ENCODE measurements at regions not wholly inside any gene's neighbourhood (a gene's known extent, or its start where the extent isn't known, plus 50 kb on each side); places are given as distances from the start of the nearest gene placed in this dataset.

DNA sequence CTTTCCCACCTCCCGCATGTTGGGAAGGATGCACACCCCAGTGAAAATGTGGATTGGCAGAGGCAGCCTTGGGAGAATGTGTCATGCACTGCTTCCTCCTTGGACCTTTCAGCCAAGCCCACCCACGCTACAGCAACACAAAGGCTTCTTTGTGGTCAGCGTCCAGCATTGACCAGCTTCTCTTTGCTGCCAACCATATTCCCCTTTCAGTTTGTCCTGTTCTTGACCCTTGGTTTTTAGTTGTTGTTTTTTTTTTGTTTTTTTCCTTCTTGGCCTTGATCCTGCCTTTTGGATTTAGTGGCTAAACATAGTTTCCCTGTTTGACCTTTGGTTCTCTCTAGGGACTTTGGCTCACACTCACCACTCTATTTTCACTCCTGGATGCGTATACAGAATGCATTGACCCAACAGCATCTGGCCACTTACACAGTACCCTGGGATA lies 573.6 kb downstream of the INSC start (continued):
- TF ChIP-seq, protein P1, sequence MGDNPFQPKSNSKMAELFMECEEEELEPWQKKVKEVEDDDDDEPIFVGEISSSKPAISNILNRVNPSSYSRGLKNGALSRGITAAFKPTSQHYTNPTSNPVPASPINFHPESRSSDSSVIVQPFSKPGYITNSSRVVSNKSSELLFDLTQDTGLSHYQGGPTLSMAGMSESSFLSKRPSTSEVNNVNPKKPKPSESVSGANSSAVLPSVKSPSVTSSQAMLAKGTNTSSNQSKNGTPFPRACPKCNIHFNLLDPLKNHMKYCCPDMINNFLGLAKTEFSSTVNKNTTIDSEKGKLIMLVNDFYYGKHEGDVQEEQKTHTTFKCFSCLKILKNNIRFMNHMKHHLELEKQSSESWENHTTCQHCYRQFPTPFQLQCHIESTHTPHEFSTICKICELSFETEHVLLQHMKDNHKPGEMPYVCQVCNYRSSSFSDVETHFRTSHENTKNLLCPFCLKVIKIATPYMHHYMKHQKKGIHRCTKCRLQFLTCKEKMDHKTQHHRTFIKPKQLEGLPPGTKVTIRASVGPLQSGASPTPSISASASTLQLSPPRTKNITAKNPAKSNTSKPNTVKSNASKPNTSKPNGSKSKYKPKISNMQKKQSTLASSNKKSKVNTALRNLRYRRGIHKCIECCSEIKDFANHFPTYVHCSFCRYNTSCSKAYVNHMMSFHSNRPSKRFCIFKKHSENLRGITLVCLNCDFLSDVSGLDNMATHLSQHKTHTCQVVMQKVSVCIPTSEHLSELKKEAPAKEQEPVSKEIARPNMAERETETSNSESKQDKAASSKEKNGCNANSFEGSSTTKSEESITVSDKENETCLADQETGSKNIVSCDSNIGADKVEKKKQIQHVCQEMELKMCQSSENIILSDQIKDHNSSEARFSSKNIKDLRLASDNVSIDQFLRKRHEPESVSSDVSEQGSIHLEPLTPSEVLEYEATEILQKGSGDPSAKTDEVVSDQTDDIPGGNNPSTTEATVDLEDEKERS (CRISPR knock-in tag; IDR thresholded peaks at IDR 0.05): no peak
- TF ChIP-seq ZNF160 (CRISPR knock-in tag; IDR thresholded peaks at IDR 0.05) (no peak), REXO4 (CRISPR knock-in tag; IDR thresholded peaks at IDR 0.05; ENCODE audit: borderline replicate concordance) (no peak), NR2F6 (IDR thresholded peaks at IDR 0.05) (no peak), NR2F6 (CRISPR knock-in tag; IDR thresholded peaks at IDR 0.05) (no peak), ZIK1 (CRISPR knock-in tag; IDR thresholded peaks at IDR 0.05; ENCODE audit: borderline replicate concordance, low read depth) (no peak), CREB1 (IDR thresholded peaks at IDR 0.05) (no peak), CREB1 (CRISPR knock-in tag; IDR thresholded peaks at IDR 0.05) (no peak)

DNA sequence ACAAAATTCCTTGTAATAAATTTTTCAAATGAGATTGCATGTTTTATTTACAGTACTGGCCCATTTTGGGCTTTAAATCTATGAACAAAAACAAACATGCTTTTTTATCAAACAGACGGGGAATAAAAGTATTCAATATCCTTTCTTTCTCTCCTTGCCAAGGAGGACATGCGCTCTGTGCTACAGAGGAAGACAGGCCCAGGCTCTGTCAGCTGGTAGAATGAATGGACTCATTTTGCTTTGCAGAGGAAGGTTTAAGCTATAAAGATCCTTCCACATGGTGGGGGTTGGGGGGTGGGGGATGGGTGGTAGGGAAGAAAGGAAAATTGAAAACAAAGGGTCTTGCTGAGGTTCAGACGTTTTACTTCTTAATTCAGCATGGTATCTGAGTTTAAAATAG lies 575.6 kb downstream of the INSC start:
- BruUV-seq (replicated peaks): no TSS peak

More for the DNA sequence above, 575.6 kb downstream of the INSC start:
- H3K36me3 ChIP-seq (replicated peaks in 1 of 2; ENCODE audit: control insufficient read depth in 1 of 2, insufficient read depth in 2 of 2, low read length in 2 of 2): no peaks in the 10 kb centered on the region
- no peak overlapping the region for H3K4me3 ChIP-seq (replicated peaks in 1 of 3; ENCODE audit: insufficient read depth in 1 of 3, low read depth in 2 of 3, low read length in 3 of 3)
- in situ Hi-C loops (cut with HindIII; ENCODE audit: extremely low pct_ligation_motif_present, low pct_unique_long_range_greater_than_20kb): no loop called here
- no peaks in the 10 kb centered on the region for H3K27me3 ChIP-seq (ENCODE audit: control insufficient read depth in 1 of 2, insufficient read depth in 2 of 2, low read length in 2 of 2)
- intact Hi-C loops (cut with micrococcal nuclease; ENCODE audit: unreplicated experiment): no loop called here
- H3K4me2 ChIP-seq (ENCODE audit: low read depth, low read length): no peak overlapping the region
- no peak for FAIRE-seq
- no peak for DNase-seq (ENCODE audit: low spot score)
- no peaks in the 10 kb centered on the region for H4K20me1 ChIP-seq (ENCODE audit: insufficient read depth, low read length)
- ChIA-PET POLR2A (no interaction called here), CTCF (ENCODE audit: low intra/inter-chr PET ratio, low total read pairs) (no interaction called here)
- WGBS (ENCODE audit: low lambda C conversion rate): 45% methylated on average over 3 of the region's 3 CpGs
- H3K79me2 ChIP-seq (ENCODE audit: insufficient read depth, low read length): no peaks in the 10 kb centered on the region
- H3K27ac ChIP-seq (ENCODE audit: extremely low read length, insufficient read depth, low read length): no peak overlapping the region
- H3K9ac ChIP-seq (ENCODE audit: insufficient read depth, low read depth, low read length): no peak overlapping the region
- peak; percentile 16 for TF ChIP-seq HNRNPK (IDR thresholded peaks at IDR 0.05; ENCODE audit: low read depth, low read length, poor library complexity, severe bottlenecking)
- TF ChIP-seq ZNF234 (CRISPR knock-in tag; conservative IDR thresholded peaks at IDR 0.05): no peak
- no peak for TF ChIP-seq ZFP36 (IDR thresholded peaks at IDR 0.05; ENCODE audit: borderline replicate concordance, low read depth, low read length, partially characterized antibody)
- no peak for TF ChIP-seq FOSL1 (CRISPR knock-in tag; IDR thresholded peaks at IDR 0.05; ENCODE audit: borderline replicate concordance)
- TF ChIP-seq KDM6A (CRISPR knock-in tag; IDR thresholded peaks at IDR 0.05; ENCODE audit: low read depth): no peak
- H3K4me1 ChIP-seq (ENCODE audit: insufficient read depth, low read length): no peaks in the 10 kb centered on the region
- no peak overlapping the region for H2AFZ ChIP-seq (ENCODE audit: low read length)
- no peaks in the 10 kb centered on the region for H3K9me3 ChIP-seq (ENCODE audit: low read length)
- ATAC-seq: no peak
